GM21447 (cell line): ENCODE measurements at regions not wholly inside any gene's neighbourhood (a gene's known extent, or its start where the extent isn't known, plus 50 kb on each side); places are given as distances from the start of the nearest gene placed in this dataset.

Experiments used
- ATAC-seq: cut with Tn5 transposase; IDR thresholded peaks from one replicate; pipeline ENCODE4 v1.9.1; 2021; ENCODE audit not compliant: unreplicated experiment

- ATAC-seq: no peak
These were observed 562.0 kb upstream of the GOT2 start for GRCh38 chr16:59295993-59296736.

- no peak for ATAC-seq
These were observed 561.4 kb upstream of the GOT2 start for GRCh38 chr16:59295474-59295873.

GRCh38 chr16:59290718-59291117, 556.6 kb upstream of the GOT2 start:
- no peak for ATAC-seq

GRCh38 chr16:59289151-59289550, 555.0 kb upstream of the GOT2 start:
- no peak for ATAC-seq

GRCh38 chr16:59274141-59274540, 540.0 kb upstream of the GOT2 start:
- no peak for ATAC-seq

GRCh38 chr16:59263955-59264354, 529.8 kb upstream of the GOT2 start:
- ATAC-seq: no peak

- ATAC-seq: no peak
These were observed 526.8 kb upstream of the GOT2 start for GRCh38 chr16:59260892-59261291.

- ATAC-seq: no peak
These were observed 525.8 kb upstream of the GOT2 start for GRCh38 chr16:59259950-59260319.

- ATAC-seq: no peak
These were observed 525.2 kb upstream of the GOT2 start for GRCh38 chr16:59259074-59259949.

- no peak for ATAC-seq
These were observed 518.2 kb upstream of the GOT2 start for GRCh38 chr16:59252317-59252716.

- ATAC-seq: no peak
These were observed 514.9 kb upstream of the GOT2 start for GRCh38 chr16:59249011-59249410.

- no peak for ATAC-seq
These were observed 508.4 kb upstream of the GOT2 start for GRCh38 chr16:59242556-59242955.

GRCh38 chr16:59238246-59238645, 504.1 kb upstream of the GOT2 start:
- ATAC-seq: no peak

GRCh38 chr16:59236804-59237458, 502.8 kb upstream of the GOT2 start:
- no peak for ATAC-seq

GRCh38 chr16:59224401-59224800, 490.3 kb upstream of the GOT2 start:
- ATAC-seq: no peak

- ATAC-seq: no peak
These were observed 485.9 kb upstream of the GOT2 start for GRCh38 chr16:59220011-59220410.

GRCh38 chr16:59216291-59216690, 482.2 kb upstream of the GOT2 start:
- no peak for ATAC-seq

- ATAC-seq: no peak
These were observed 480.3 kb upstream of the GOT2 start for GRCh38 chr16:59214455-59214854.

- ATAC-seq: no peak
These were observed 479.8 kb upstream of the GOT2 start for GRCh38 chr16:59213952-59214351.

- no peak for ATAC-seq
These were observed 478.4 kb upstream of the GOT2 start for GRCh38 chr16:59212492-59213024.

- ATAC-seq: no peak
These were observed 476.9 kb upstream of the GOT2 start for GRCh38 chr16:59210955-59211541.
